ENCODE measurements at regions not wholly inside any gene's neighbourhood (a gene's known extent, or its start where the extent isn't known, plus 50 kb on each side); places are given as distances from the start of the nearest gene placed in this dataset.

- Mint-ChIP-seq H3K36me3 (no peaks in the 10 kb centered on the region), H3K27ac (no peak overlapping the region), H3K4me1 (peaks cover 6% of the 10 kb centered on the region; the same call in 1 of the 2 replicates), H3K27me3 (ENCODE audit: low read depth) (no peaks in the 10 kb centered on the region), H3K4me3 (no peak overlapping the region), H3K9me3 (peaks cover 24% of the 10 kb centered on the region)
- ATAC-seq (no peak), DNase-seq (ENCODE audit: low spot score) (no peak)
- TF ChIP-seq ZNF317 (CRISPR knock-in tag; IDR thresholded peaks at IDR 0.05; ENCODE audit: borderline replicate concordance, low read depth) (no peak), CREB1 (CRISPR knock-in tag; IDR thresholded peaks at IDR 0.05) (no peak), ZSCAN18 (CRISPR knock-in tag; IDR thresholded peaks at IDR 0.05) (no peak), RORB (CRISPR knock-in tag; IDR thresholded peaks at IDR 0.05) (no peak), FOXP1 (CRISPR knock-in tag; IDR thresholded peaks at IDR 0.05; ENCODE audit: borderline replicate concordance) (no peak), E2F1 (CRISPR knock-in tag; IDR thresholded peaks at IDR 0.05) (no peak)
- ChIA-PET CTCF (no interaction called here), POLR2A (no interaction called here)
These were observed 461.6 kb downstream of the GABRG2 start for GRCh38 chr5:162529209-162529608.

GRCh38 chr5:162529886-162530285 lies 462.3 kb downstream of the GABRG2 start:
- ChIA-PET POLR2A (interaction anchor here (0.6 kb wide), 1 partner anchor 688 kb away, joined by 4 read pairs; no protein-coding TSS in a partner anchor), CTCF (no interaction called here)
- Mint-ChIP-seq H3K9me3 (peaks cover 19% of the 10 kb centered on the region), H3K4me3 (no peak overlapping the region), H3K4me1 (peaks cover 6% of the 10 kb centered on the region; the same call in 1 of the 2 replicates), H3K36me3 (no peaks in the 10 kb centered on the region), H3K27me3 (ENCODE audit: low read depth) (no peaks in the 10 kb centered on the region), H3K27ac (no peak overlapping the region; the same call in 1 of the 2 replicates)
- no peak for TF ChIP-seq IRF2 (CRISPR knock-in tag; IDR thresholded peaks at IDR 0.05; ENCODE audit: borderline replicate concordance, low read depth)
- TF ChIP-seq ATF6 (CRISPR knock-in tag; IDR thresholded peaks at IDR 0.05): no peak
- TF ChIP-seq ZBTB21 (CRISPR knock-in tag; IDR thresholded peaks at IDR 0.05; ENCODE audit: borderline replicate concordance): no peak
- no peak for TF ChIP-seq ZNF671 (CRISPR knock-in tag; IDR thresholded peaks at IDR 0.05)
- no peak for TF ChIP-seq ATF2 (CRISPR knock-in tag; IDR thresholded peaks at IDR 0.05; ENCODE audit: borderline replicate concordance, low read depth)
- TF ChIP-seq ZNF232 (CRISPR knock-in tag; IDR thresholded peaks at IDR 0.05): no peak
- no peak for TF ChIP-seq NR2C2 (CRISPR knock-in tag; IDR thresholded peaks at IDR 0.05)
- no peak for TF ChIP-seq ZBTB43 (CRISPR knock-in tag; IDR thresholded peaks at IDR 0.05)
- TF ChIP-seq ZSCAN18 (CRISPR knock-in tag; IDR thresholded peaks at IDR 0.05): no peak
- no peak for TF ChIP-seq CREB1 (CRISPR knock-in tag; IDR thresholded peaks at IDR 0.05)
- ATAC-seq: no peak
- DNase-seq (ENCODE audit: low spot score): no peak

Measured in WTC11 (cell line).